Mucosa of descending colon (tissue), 3 donors: ENCODE measurements at regions not wholly inside any gene's neighbourhood (a gene's known extent, or its start where the extent isn't known, plus 50 kb on each side); places are given as distances from the start of the nearest gene placed in this dataset.
"Not testable (repeated sequence)": the region's sequence is repeated elsewhere in the genome, so short reads cannot be mapped to it uniquely, and the experiment has no call there.

Source experiments
- ATAC-seq: fragments of 200-7000 bp; cut with Tn5 transposase; one replicate; pipeline ENCODE4 v1.9.1; 2020; ENCODE audit warnings: mild to moderate bottlenecking, moderate library complexity
- DNase-seq, 3 donors: peaks; one replicate each; pipeline ENCODE4 v3.0.0-alpha.2; 2020
- H3K36me3 ChIP-seq: fragments of 200-600 bp; one replicate; pipeline ENCODE4 v1.8.0; 2021; ENCODE audit warnings: low read depth, mild to moderate bottlenecking
- H3K4me1 ChIP-seq: fragments of 200-600 bp; one replicate; pipeline ENCODE4 v1.8.0; 2021; ENCODE audit warnings: low read depth, mild to moderate bottlenecking
- H3K4me3 ChIP-seq: fragments of 200-600 bp; one replicate; pipeline ENCODE4 v1.8.0; 2021; ENCODE audit warnings: mild to moderate bottlenecking
- H3K9me3 ChIP-seq: fragments of 200-600 bp; one replicate; pipeline ENCODE4 v1.8.0; 2021; ENCODE audit warnings: mild to moderate bottlenecking
- CTCF ChIP-seq: fragments of 200-600 bp; IDR thresholded peaks from one replicate; pipeline ENCODE4 v1.8.0; 2022; ENCODE audit warnings: antibody characterized with exemption, mild to moderate bottlenecking
- intact Hi-C, 2 donors: fragments of 100-400 bp; cut with DNase I in 1 of 2; cut with micrococcal nuclease in 1 of 2; formaldehyde crosslinking; loops; one replicate each; pipeline versions ENCODE4 v1.11.0 to v1.11.1; 2022; cut with DNase I, micrococcal nuclease
- donor health status: DM: no; HTN: no; CAD: no; lungs with moderate emphysema.
- donor health status: DM: no; HTN: no; CAD: no.
- donor health status: DM: no; HTN: yes; CAD: no.

GRCh38 chr3:177385831-177386301 lies 188.6 kb upstream of the TBL1XR1 start:
- TF ChIP-seq CTCF = no peak
- DNase-seq (no peak), ATAC-seq (no peak)
- Histone ChIP-seq H3K36me3 (no peaks in the 10 kb centered on the region), H3K4me3 (no peak overlapping the region), H3K9me3 (no peaks in the 10 kb centered on the region), H3K4me1 (no peaks in the 10 kb centered on the region)
- intact Hi-C loops = no loop called here

GRCh38 chr3:177388209-177388608 lies 190.9 kb upstream of the TBL1XR1 start:
- ATAC-seq = no peak
- TF ChIP-seq CTCF = no peak
- intact Hi-C loops = no loop called here
- no peaks in the 10 kb centered on the region for H3K9me3 ChIP-seq
- H3K4me3 ChIP-seq = no peak overlapping the region
- H3K4me1 ChIP-seq = no peaks in the 10 kb centered on the region
- no peak for DNase-seq
- H3K36me3 ChIP-seq = no peaks in the 10 kb centered on the region

GRCh38 chr3:177394231-177395024 lies 197.1 kb upstream of the TBL1XR1 start:
- H3K36me3 ChIP-seq, H3K9me3 ChIP-seq, intact Hi-C loops, H3K4me1 ChIP-seq, H3K4me3 ChIP-seq: not testable (repeated sequence)
- DNase-seq (peak in 1 of 3 donors; percentile 56), ATAC-seq (peak; percentile 12)

GRCh38 chr3:177396733-177397132 lies 199.5 kb upstream of the TBL1XR1 start:
- Histone ChIP-seq H3K9me3 (no peaks in the 10 kb centered on the region), H3K4me3 (no peak overlapping the region), H3K36me3 (no peaks in the 10 kb centered on the region), H3K4me1 (no peaks in the 10 kb centered on the region)
- peak; percentile 74 for ATAC-seq
- TF ChIP-seq CTCF = no peak
- DNase-seq = no peak
- intact Hi-C loops = no loop called here

GRCh38 chr3:177401375-177401774 lies 204.1 kb upstream of the TBL1XR1 start:
- Histone ChIP-seq H3K9me3 (no peaks in the 10 kb centered on the region), H3K4me1 (no peaks in the 10 kb centered on the region), H3K36me3 (no peaks in the 10 kb centered on the region), H3K4me3 (no peak overlapping the region)
- TF ChIP-seq CTCF = no peak
- intact Hi-C loops = no loop called here
- no peak for DNase-seq
- no peak for ATAC-seq

GRCh38 chr3:177402533-177402932 lies 205.3 kb upstream of the TBL1XR1 start:
- Histone ChIP-seq H3K9me3 (no peaks in the 10 kb centered on the region), H3K4me1 (no peaks in the 10 kb centered on the region), H3K36me3 (no peaks in the 10 kb centered on the region), H3K4me3 (no peak overlapping the region)
- intact Hi-C loops = no loop called here
- DNase-seq (no peak), ATAC-seq (no peak)
- no peak for TF ChIP-seq CTCF
